ENCODE measurements at regions not wholly inside any gene's neighbourhood (a gene's known extent, or its start where the extent isn't known, plus 50 kb on each side); places are given as distances from the start of the nearest gene placed in this dataset.

DNA sequence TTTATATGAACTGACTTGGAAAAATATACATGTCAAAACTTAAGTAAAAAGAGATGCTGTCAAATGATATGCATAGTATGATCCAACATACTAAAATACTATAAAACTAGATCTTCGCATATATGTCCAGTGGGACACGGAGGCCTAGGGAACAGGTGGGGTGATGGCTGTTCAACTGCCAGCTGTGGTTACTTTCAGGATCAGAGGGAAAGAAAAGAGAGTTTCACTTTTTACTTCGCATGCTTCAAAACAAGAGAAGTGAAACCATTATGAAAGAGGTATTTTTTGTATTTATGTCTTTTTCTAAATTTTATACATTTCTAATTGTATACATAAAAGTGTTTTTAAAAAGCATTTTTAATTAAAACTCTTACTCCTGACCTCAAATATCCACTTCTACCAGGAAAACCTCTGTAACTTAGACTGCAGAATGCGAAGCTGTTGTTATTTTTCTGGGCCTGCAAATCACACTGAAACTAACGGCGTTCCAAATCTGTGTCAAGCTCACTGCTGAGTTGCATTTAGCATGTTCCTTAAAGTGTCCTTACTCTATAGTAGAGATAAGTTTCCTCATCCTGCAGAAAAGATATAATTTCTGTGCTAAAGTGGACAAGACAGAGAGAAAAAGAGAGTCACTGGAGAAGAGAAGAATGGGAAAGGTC lies 97.8 kb upstream of the SLC35G4 start:
- no peak for DNase-seq (ENCODE audit: low read depth)
- H3K4me3 ChIP-seq (ENCODE audit: low read depth, low read length), result no peak overlapping the region
- TF ChIP-seq, protein P1, sequence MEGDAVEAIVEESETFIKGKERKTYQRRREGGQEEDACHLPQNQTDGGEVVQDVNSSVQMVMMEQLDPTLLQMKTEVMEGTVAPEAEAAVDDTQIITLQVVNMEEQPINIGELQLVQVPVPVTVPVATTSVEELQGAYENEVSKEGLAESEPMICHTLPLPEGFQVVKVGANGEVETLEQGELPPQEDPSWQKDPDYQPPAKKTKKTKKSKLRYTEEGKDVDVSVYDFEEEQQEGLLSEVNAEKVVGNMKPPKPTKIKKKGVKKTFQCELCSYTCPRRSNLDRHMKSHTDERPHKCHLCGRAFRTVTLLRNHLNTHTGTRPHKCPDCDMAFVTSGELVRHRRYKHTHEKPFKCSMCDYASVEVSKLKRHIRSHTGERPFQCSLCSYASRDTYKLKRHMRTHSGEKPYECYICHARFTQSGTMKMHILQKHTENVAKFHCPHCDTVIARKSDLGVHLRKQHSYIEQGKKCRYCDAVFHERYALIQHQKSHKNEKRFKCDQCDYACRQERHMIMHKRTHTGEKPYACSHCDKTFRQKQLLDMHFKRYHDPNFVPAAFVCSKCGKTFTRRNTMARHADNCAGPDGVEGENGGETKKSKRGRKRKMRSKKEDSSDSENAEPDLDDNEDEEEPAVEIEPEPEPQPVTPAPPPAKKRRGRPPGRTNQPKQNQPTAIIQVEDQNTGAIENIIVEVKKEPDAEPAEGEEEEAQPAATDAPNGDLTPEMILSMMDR (IDR thresholded peaks at IDR 0.05; ENCODE audit: insufficient read depth, low read depth, low read length), result no peak

GRCh38 chr18:11506856-11507255 lies 102.5 kb upstream of the SLC35G4 start:
- TF ChIP-seq, protein P1 (IDR thresholded peaks at IDR 0.05; ENCODE audit: insufficient read depth, low read depth, low read length), result no peak
- no peak for DNase-seq (ENCODE audit: low read depth)
- no peak overlapping the region for H3K4me3 ChIP-seq (ENCODE audit: low read depth, low read length)

- TF ChIP-seq, protein P1 (IDR thresholded peaks at IDR 0.05; ENCODE audit: insufficient read depth, low read depth, low read length), result no peak
- DNase-seq (ENCODE audit: low read depth), result no peak
- H3K4me3 ChIP-seq (ENCODE audit: low read depth, low read length), result no peak overlapping the region
Measured at GRCh38 chr18:11505993-11506392, 103.4 kb upstream of the SLC35G4 start.

DNA sequence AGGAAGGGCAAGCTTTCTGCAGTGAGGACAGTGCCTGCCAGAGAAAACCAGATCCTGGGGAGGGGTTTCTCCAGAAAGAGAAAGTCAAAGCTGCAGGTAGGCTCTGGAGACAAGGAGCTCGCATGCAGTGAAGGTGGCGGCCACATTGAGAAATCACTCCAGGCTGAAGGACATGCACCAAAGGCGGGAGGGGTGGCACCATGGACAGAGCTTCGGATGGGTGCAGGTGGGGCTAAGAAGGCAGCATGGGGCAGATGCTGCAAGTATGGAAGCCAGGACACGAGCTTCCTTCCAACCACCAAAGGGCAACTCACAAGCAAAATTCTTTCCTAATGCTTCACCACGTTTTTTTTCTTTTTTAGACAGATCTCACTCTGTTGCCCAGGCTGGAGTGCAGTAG lies 104.4 kb upstream of the SLC35G4 start:
- no peak for DNase-seq (ENCODE audit: low read depth)
- TF ChIP-seq, protein P1 (IDR thresholded peaks at IDR 0.05; ENCODE audit: insufficient read depth, low read depth, low read length), result no peak
- no peak overlapping the region for H3K4me3 ChIP-seq (ENCODE audit: low read depth, low read length)

DNA sequence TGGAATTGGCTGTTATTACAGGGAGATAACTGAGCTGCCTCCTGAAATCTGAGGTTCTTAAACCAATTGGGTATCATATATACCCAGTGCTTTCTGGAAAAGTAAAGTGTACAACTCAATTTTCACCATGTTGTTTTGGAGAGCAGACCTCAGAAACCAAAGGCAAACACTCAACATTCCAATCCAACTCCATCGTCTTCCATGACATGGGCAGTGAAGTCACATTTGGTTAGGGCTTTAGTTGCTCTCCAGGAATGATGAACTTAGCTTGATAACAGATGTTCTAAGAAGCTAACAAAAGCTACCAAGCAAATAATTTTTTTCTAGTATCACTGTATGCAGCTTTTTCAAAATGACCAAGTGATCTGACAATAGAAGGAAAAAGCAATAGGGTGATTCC lies 107.0 kb upstream of the SLC35G4 start:
- TF ChIP-seq, protein P1 (IDR thresholded peaks at IDR 0.05; ENCODE audit: insufficient read depth, low read depth, low read length), result no peak
- no peak overlapping the region for H3K4me3 ChIP-seq (ENCODE audit: low read depth, low read length)
- DNase-seq (ENCODE audit: low read depth), result no peak

DNA sequence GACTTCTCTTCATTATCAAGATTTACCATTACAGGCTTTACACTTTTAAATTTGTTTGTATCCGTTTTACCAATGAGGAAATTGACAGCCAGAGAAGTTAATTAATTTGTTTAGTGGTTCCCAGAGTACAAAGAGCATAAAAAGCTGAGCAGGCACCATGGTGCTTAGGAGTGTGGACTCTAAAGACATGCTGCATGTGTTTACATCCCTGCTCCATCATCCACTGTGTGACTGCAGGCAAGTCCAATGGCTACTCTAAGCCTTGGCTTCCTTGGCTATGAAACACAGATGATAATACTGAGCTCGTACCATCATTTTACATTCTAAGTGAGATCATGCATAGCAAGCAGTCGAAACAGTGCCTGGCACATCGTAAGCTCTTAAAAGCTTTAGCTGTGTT lies 108.0 kb upstream of the SLC35G4 start:
- TF ChIP-seq, protein P1 (IDR thresholded peaks at IDR 0.05; ENCODE audit: insufficient read depth, low read depth, low read length), result no peak
- no peak overlapping the region for H3K4me3 ChIP-seq (ENCODE audit: low read depth, low read length)
- DNase-seq (ENCODE audit: low read depth), result no peak

All from fibroblast of villous mesenchyme (primary cell).